ENCODE measurements at regions not wholly inside any gene's neighbourhood (a gene's known extent, or its start where the extent isn't known, plus 50 kb on each side); places are given as distances from the start of the nearest gene placed in this dataset.

DNA sequence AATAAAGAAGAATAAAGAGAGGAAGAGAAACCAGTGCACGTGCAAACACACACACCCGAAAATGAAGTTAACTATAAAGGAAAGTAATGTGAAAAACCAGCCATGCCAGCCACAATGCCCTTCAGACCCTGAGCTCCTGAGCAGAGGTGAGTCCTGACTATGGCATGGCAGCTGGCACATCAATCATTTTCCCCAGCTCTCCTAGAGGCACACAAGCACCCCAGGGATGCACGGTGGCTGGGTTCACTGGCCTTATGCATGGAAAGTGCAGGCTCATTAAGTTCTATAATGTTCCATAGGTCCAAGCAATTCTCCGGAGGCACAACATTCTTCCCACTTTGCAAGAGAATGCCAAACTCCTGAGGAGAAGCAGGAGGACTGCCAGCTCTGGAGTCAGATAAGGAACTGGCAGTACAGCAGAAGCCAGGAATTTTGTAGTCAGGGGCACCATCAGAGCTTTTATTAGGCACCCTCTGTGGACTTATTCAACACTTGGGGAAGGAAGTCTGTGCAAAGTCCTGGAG, 175.0 kb upstream of the PRDM1 start:
- H3K27me3 ChIP-seq (ENCODE audit: control insufficient read depth, insufficient read depth, low read length), result no peaks in the 10 kb centered on the region
- H3K4me3 ChIP-seq (ENCODE audit: low read depth, low read length), result no peak overlapping the region
- TF ChIP-seq, protein P1, sequence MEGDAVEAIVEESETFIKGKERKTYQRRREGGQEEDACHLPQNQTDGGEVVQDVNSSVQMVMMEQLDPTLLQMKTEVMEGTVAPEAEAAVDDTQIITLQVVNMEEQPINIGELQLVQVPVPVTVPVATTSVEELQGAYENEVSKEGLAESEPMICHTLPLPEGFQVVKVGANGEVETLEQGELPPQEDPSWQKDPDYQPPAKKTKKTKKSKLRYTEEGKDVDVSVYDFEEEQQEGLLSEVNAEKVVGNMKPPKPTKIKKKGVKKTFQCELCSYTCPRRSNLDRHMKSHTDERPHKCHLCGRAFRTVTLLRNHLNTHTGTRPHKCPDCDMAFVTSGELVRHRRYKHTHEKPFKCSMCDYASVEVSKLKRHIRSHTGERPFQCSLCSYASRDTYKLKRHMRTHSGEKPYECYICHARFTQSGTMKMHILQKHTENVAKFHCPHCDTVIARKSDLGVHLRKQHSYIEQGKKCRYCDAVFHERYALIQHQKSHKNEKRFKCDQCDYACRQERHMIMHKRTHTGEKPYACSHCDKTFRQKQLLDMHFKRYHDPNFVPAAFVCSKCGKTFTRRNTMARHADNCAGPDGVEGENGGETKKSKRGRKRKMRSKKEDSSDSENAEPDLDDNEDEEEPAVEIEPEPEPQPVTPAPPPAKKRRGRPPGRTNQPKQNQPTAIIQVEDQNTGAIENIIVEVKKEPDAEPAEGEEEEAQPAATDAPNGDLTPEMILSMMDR (IDR thresholded peaks at IDR 0.05; ENCODE audit: insufficient read depth, low read length, severe bottlenecking), result no peak
- no peaks in the 10 kb centered on the region for H3K36me3 ChIP-seq (ENCODE audit: control insufficient read depth, insufficient read depth, low read length)
- DNase-seq (ENCODE audit: low read depth), result no peak
- FAIRE-seq, result no peak

DNA sequence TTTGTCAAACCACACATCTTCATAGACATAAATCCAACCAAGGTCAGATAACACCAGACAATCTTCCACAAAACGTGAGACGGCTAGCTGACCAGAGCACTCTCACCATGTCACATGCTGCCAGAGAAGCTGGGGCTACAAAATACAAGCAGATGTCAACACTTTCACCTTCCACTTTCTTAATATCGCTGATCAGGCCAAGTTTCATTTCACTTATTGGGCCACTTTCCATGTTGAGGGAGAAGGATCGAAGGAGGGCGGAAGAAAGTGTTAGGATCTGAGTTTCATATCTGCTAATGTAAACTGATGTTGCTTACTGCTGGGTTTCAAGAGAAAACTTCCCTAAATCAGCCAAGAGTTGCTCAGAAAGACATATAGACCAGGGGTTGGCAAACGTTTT, 177.0 kb upstream of the PRDM1 start:
- no peaks in the 10 kb centered on the region for H3K27me3 ChIP-seq (ENCODE audit: control insufficient read depth, insufficient read depth, low read length)
- FAIRE-seq, result no peak

DNA sequence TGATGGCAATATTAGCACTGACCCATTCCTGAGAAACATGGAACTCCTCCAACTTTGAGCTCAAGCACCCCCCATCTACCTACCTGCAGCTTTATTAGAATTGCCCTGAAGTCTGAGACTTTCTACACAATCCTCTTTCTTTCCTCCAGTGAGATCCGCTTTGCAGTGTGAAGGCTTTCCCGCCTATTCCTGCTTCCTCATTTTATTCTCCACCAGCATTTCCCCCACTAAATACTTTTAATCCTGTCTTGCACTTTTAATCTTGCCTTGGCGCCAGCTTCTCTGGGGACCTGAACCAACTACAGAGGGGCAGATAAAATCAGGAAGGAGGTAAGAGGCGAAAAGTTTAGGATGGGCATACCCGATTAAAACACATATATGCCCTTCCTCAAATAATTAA, 178.1 kb upstream of the PRDM1 start:
- H3K4me3 ChIP-seq (ENCODE audit: low read depth, low read length), result no peak overlapping the region
- H3K27me3 ChIP-seq (ENCODE audit: control insufficient read depth, insufficient read depth, low read length), result no peaks in the 10 kb centered on the region
- DNase-seq (ENCODE audit: low read depth), result no peak
- FAIRE-seq, result no peak
- no peaks in the 10 kb centered on the region for H3K36me3 ChIP-seq (ENCODE audit: control insufficient read depth, insufficient read depth, low read length)
- TF ChIP-seq, protein P1 (IDR thresholded peaks at IDR 0.05; ENCODE audit: insufficient read depth, low read length, severe bottlenecking), result no peak

More for the DNA sequence above, 177.0 kb upstream of the PRDM1 start:
- TF ChIP-seq, protein P1 (IDR thresholded peaks at IDR 0.05; ENCODE audit: insufficient read depth, low read length, severe bottlenecking), result no peak
- H3K4me3 ChIP-seq (ENCODE audit: low read depth, low read length), result no peak overlapping the region
- no peaks in the 10 kb centered on the region for H3K36me3 ChIP-seq (ENCODE audit: control insufficient read depth, insufficient read depth, low read length)
- no peak for DNase-seq (ENCODE audit: low read depth)

DNA sequence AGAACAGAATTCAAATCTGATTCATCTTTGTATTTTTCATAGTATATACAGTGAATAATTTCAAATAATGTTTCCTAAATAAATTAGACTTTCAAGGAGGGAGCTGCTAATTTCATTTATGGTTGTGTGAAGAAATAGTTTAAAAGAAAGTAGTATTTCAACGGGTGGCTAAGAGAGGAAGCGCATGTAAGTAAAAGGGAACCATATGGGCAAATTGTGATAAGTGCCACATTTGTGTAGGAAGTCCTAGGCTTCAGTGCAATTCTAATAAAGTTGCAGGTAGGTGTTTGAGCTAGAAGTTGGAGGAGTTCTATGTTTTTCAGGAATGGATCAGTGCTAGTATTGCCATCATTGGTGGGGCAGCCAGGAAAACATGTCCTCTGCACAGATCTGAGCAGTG, 178.8 kb upstream of the PRDM1 start:
- FAIRE-seq (no peak), DNase-seq (ENCODE audit: low read depth) (no peak)
- Histone ChIP-seq H3K36me3 (ENCODE audit: control insufficient read depth, insufficient read depth, low read length) (no peaks in the 10 kb centered on the region), H3K4me3 (ENCODE audit: low read depth, low read length) (no peak overlapping the region), H3K27me3 (ENCODE audit: control insufficient read depth, insufficient read depth, low read length) (no peaks in the 10 kb centered on the region)
- TF ChIP-seq, protein P1 (IDR thresholded peaks at IDR 0.05; ENCODE audit: insufficient read depth, low read length, severe bottlenecking), result no peak

DNA sequence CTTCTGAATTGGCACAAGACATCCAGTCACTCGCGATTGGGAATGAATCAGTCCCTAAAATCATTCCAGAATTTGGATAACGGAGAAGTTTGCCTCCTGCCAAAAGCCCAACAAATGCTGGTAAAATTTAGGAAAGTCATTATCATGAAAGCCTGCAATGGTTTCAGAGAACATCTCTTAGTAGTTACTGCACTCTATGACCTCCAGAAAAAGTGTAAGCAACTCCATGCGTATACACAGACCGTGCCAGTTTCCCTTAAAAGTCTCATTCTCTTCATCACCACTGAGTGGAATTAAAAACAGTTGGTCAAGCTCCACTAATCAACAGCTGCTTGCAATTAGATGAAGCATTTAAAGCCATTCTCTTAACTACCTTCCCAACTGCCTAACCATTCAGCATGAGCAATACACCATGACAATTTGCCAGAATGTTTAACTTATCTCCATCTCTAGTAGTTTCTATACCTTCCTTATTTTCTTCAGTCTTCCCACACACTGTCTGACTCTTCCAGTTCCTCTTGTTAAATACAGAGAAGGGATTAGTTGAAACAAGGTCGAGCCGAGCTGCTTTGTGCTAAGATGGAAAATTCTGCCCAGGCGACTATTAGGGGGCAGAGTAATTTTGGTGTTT, 183.6 kb upstream of the PRDM1 start:
- FAIRE-seq (no peak), DNase-seq (ENCODE audit: low read depth) (no peak)
- TF ChIP-seq, protein P1 (IDR thresholded peaks at IDR 0.05; ENCODE audit: insufficient read depth, low read length, severe bottlenecking), result no peak
- Histone ChIP-seq H3K4me3 (ENCODE audit: low read depth, low read length) (no peak overlapping the region), H3K27me3 (ENCODE audit: control insufficient read depth, insufficient read depth, low read length) (no peaks in the 10 kb centered on the region), H3K36me3 (ENCODE audit: control insufficient read depth, insufficient read depth, low read length) (no peaks in the 10 kb centered on the region)

DNA sequence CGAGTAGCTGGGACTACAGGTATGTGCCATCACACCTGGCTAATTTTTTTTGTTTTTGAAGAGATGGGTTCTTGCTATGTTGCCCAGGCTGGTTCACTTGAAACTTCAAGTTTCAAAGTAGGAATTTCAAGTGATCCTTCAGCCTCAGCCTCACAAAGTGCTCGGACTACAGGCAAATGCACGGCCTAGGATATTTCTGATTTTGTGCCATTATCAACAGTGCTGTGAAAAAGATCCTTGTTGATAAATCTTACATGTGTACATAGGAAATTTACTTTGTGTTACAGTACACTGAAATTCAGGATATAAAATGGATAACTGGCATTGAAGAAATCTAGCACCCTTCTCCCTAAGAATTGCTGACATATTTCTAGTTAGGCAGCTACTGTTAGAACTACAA, 184.6 kb upstream of the PRDM1 start:
- H3K27me3 ChIP-seq (ENCODE audit: control insufficient read depth, insufficient read depth, low read length), result no peaks in the 10 kb centered on the region
- DNase-seq (ENCODE audit: low read depth) (no peak), FAIRE-seq (no peak)
- TF ChIP-seq, protein P1 (IDR thresholded peaks at IDR 0.05; ENCODE audit: insufficient read depth, low read length, severe bottlenecking), result no peak
- H3K36me3 ChIP-seq (ENCODE audit: control insufficient read depth, insufficient read depth, low read length), result no peaks in the 10 kb centered on the region
- no peak overlapping the region for H3K4me3 ChIP-seq (ENCODE audit: low read depth, low read length)

All from bronchial epithelial cell (primary cell).